ENCODE measurements at regions not wholly inside any gene's neighbourhood (a gene's known extent, or its start where the extent isn't known, plus 50 kb on each side); places are given as distances from the start of the nearest gene placed in this dataset.

- no peak for TF ChIP-seq POLR2A (IDR thresholded peaks at IDR 0.05)
- TF ChIP-seq CTCF (IDR thresholded peaks at IDR 0.05) = no peak
Observed at GRCh38 chr18:78273876-78274275, 705.7 kb upstream of the SALL3 start.
